DOHH2 (cell line): ENCODE measurements at regions not wholly inside any gene's neighbourhood (a gene's known extent, or its start where the extent isn't known, plus 50 kb on each side); places are given as distances from the start of the nearest gene placed in this dataset.

ENCODE experiments used
- EZH2phosphoT487 ChIP-seq: fragments of 200-600 bp; sonication (generic); IDR thresholded peaks from 2 replicates; pipeline ENCODE4 v1.6.1; 2017; ENCODE audit warnings: borderline replicate concordance, mild to moderate bottlenecking, antibody characterized with exemption, low read length, moderate library complexity, mixed read lengths
- TF ChIP-seq, protein P1 (sequence below): fragments of 200-600 bp; sonication (generic); IDR thresholded peaks from one replicate; pipeline ENCODE4 v1.5.1; 2014; ENCODE audit warnings: antibody characterized with exemption, mild to moderate bottlenecking, low read depth, low read length; ENCODE audit not compliant: poor library complexity, severe bottlenecking

- TF ChIP-seq, protein P1, sequence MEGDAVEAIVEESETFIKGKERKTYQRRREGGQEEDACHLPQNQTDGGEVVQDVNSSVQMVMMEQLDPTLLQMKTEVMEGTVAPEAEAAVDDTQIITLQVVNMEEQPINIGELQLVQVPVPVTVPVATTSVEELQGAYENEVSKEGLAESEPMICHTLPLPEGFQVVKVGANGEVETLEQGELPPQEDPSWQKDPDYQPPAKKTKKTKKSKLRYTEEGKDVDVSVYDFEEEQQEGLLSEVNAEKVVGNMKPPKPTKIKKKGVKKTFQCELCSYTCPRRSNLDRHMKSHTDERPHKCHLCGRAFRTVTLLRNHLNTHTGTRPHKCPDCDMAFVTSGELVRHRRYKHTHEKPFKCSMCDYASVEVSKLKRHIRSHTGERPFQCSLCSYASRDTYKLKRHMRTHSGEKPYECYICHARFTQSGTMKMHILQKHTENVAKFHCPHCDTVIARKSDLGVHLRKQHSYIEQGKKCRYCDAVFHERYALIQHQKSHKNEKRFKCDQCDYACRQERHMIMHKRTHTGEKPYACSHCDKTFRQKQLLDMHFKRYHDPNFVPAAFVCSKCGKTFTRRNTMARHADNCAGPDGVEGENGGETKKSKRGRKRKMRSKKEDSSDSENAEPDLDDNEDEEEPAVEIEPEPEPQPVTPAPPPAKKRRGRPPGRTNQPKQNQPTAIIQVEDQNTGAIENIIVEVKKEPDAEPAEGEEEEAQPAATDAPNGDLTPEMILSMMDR: peak; percentile 31
- no peak for TF ChIP-seq EZH2phosphoT487
These were observed 52.8 kb upstream of the FILIP1 start for GRCh38 chr6:75546381-75546780.
